CD8-positive, alpha-beta memory T cell (primary cell): ENCODE measurements at regions not wholly inside any gene's neighbourhood (a gene's known extent, or its start where the extent isn't known, plus 50 kb on each side); places are given as distances from the start of the nearest gene placed in this dataset.

Experiments used
- CTCF ChIA-PET: fragments of 350-600 bp; sonication (Branson Sonifier 250); formaldehyde crosslinking; loops from one replicate; lab custom pipeline; 2021; ENCODE audit warnings: antibody characterized with exemption; lab: Charles Lee
- POLR2A ChIA-PET: fragments of 350-600 bp; sonication (Branson Sonifier 250); formaldehyde crosslinking; loops from one replicate; lab custom pipeline; 2021; ENCODE audit warnings: antibody characterized with exemption; lab: Charles Lee
- DNase-seq, 5 donors: peaks; one replicate each; pipeline versions ENCODE4 v3.0.0 to v3.0.0-alpha.2; 2020 to 2022; ENCODE audit warnings: mixed read lengths in 1 of 5
- H3K27ac ChIP-seq: one replicate; pipeline ENCODE4 v1.7.0; 2013; ENCODE audit warnings: low read depth, mild to moderate bottlenecking, low read length, moderate library complexity
- H3K27me3 ChIP-seq: 2 replicates; pipeline ENCODE4 v1.7.0; 2013; ENCODE audit warnings: low read length, mild to moderate bottlenecking; ENCODE audit not compliant: insufficient read depth, poor library complexity, severe bottlenecking
- H3K36me3 ChIP-seq: 2 replicates; pipeline ENCODE4 v1.7.0; 2013; ENCODE audit warnings: mild to moderate bottlenecking, low read length, moderate library complexity; ENCODE audit not compliant: insufficient read depth
- H3K4me1 ChIP-seq: 2 replicates; pipeline ENCODE4 v1.7.0; 2013; ENCODE audit warnings: mild to moderate bottlenecking, low read length, moderate library complexity; ENCODE audit not compliant: insufficient read depth
- H3K4me3 ChIP-seq: 2 replicates; pipeline ENCODE4 v1.7.0; 2013; ENCODE audit warnings: mild to moderate bottlenecking, low read length
- H3K9me3 ChIP-seq: 2 replicates; pipeline ENCODE4 v1.7.0; 2013; ENCODE audit warnings: mild to moderate bottlenecking, low read length
- H3K27ac Mint-ChIP-seq, 8 donors: one replicate each; pipeline ENCODE4 v1.8.0; 2020 to 2021; ENCODE audit warnings: mixed read lengths in 8 of 8, mild to moderate bottlenecking in 6 of 8, inconsistent platforms in 3 of 8, moderate library complexity in 3 of 8
- H3K27me3 Mint-ChIP-seq, 2 donors: one replicate each; pipeline ENCODE4 v1.8.0; 2020 to 2021; ENCODE audit warnings: mixed read lengths in 2 of 2, mild to moderate bottlenecking in 1 of 2, moderate library complexity in 1 of 2
- H3K36me3 Mint-ChIP-seq, 3 donors: one replicate each; pipeline ENCODE4 v1.8.0; 2020 to 2021; ENCODE audit warnings: mixed read lengths in 3 of 3, inconsistent platforms in 1 of 3, mild to moderate bottlenecking in 1 of 3
- H3K4me1 Mint-ChIP-seq, 3 donors: one replicate each; pipeline ENCODE4 v1.8.0; 2020 to 2021; ENCODE audit warnings: mixed read lengths in 3 of 3, inconsistent platforms in 1 of 3, mild to moderate bottlenecking in 1 of 3
- H3K4me3 Mint-ChIP-seq, 7 donors: one replicate each; pipeline ENCODE4 v1.8.0; 2020 to 2021; ENCODE audit warnings: mixed read lengths in 7 of 7, mild to moderate bottlenecking in 6 of 7, moderate library complexity in 4 of 7, inconsistent platforms in 2 of 7
- H3K9me3 Mint-ChIP-seq, 5 donors: one replicate each; pipeline ENCODE4 v1.8.0; 2020 to 2022; ENCODE audit warnings: mixed read lengths in 5 of 5, mild to moderate bottlenecking in 3 of 5, moderate library complexity in 2 of 5, inconsistent platforms in 1 of 5

DNA sequence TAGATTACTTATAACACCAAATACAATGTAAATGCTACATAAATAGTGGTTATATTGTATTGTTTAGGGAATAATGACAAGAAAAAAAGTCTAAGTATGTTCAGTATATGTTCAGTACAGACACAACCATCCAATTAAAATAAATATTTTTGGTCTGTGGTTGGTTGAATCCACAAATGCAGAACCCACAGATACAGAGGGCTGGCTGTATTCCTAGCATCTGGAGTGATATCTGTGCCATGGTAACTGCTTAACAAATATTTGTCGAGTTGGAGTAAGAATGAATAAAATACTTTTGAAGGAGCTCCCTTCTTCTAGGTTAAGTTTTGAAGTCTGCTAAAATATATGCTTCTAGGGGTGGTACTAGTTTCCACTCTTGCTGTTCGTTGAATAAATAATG lies 241.0 kb downstream of the KLF5 start:
- no peak overlapping the region for H3K4me3 ChIP-seq

GRCh38 chr13:73293913-73294523 lies 235.2 kb downstream of the KLF5 start:
- Histone ChIP-seq H3K4me3 (no peak overlapping the region), H3K27ac (no peak overlapping the region), H3K4me1 (no peaks in the 10 kb centered on the region), H3K36me3 (no peaks in the 10 kb centered on the region), H3K9me3 (no peaks in the 10 kb centered on the region), H3K27me3 (no peaks in the 10 kb centered on the region)
- Mint-ChIP-seq H3K9me3 (no peaks in the 10 kb centered on the region), H3K27me3 (no peaks in the 10 kb centered on the region), H3K27ac (no peak overlapping the region), H3K4me3 (no peak overlapping the region), H3K4me1 (no peaks in the 10 kb centered on the region), H3K36me3 (no peaks in the 10 kb centered on the region)
- CTCF ChIA-PET, result interaction anchor here (1.4 kb wide), 1 partner anchor 11 kb away, joined by 3 read pairs; no protein-coding TSS in a partner anchor
- POLR2A ChIA-PET, result no interaction called here
- DNase-seq, result no peak

More for the DNA sequence above, 241.0 kb downstream of the KLF5 start:
- Histone ChIP-seq H3K4me1 (no peaks in the 10 kb centered on the region), H3K27ac (no peak overlapping the region), H3K27me3 (no peaks in the 10 kb centered on the region), H3K9me3 (no peaks in the 10 kb centered on the region), H3K36me3 (no peaks in the 10 kb centered on the region)
- H3K36me3 Mint-ChIP-seq, result no peaks in the 10 kb centered on the region
- no peaks in the 10 kb centered on the region for H3K4me1 Mint-ChIP-seq
- peaks cover 0 to 5% of the 10 kb centered on the region in 2 donors for H3K27me3 Mint-ChIP-seq
- no peaks in the 10 kb centered on the region for H3K9me3 Mint-ChIP-seq
- ChIA-PET POLR2A (no interaction called here), CTCF (no interaction called here)
- H3K4me3 Mint-ChIP-seq, result no peak overlapping the region
- peak overlapping the region in 1 of 8 donors; percentile 61 for H3K27ac Mint-ChIP-seq
- DNase-seq, result no peak

- H3K27ac ChIP-seq, result no peak overlapping the region
- Mint-ChIP-seq H3K9me3 (no peaks in the 10 kb centered on the region), H3K4me3 (no peak overlapping the region), H3K36me3 (no peaks in the 10 kb centered on the region), H3K27ac (no peak overlapping the region), H3K27me3 (peaks cover 0 to 2% of the 10 kb centered on the region in 2 donors), H3K4me1 (no peaks in the 10 kb centered on the region)
- H3K4me3 ChIP-seq, result no peak overlapping the region
- H3K27me3 ChIP-seq, result no peaks in the 10 kb centered on the region
- H3K4me1 ChIP-seq, result no peaks in the 10 kb centered on the region
- ChIA-PET CTCF (interaction anchor here (0.9 kb wide), 1 partner anchor 10 kb away, joined by 3 read pairs; no protein-coding TSS in a partner anchor), POLR2A (no interaction called here)
- DNase-seq, result no peak
- H3K9me3 ChIP-seq, result no peaks in the 10 kb centered on the region
- H3K36me3 ChIP-seq, result no peaks in the 10 kb centered on the region
Measured at GRCh38 chr13:73292127-73292526, 233.3 kb downstream of the KLF5 start.

- Histone ChIP-seq H3K4me1 (no peaks in the 10 kb centered on the region), H3K27me3 (no peaks in the 10 kb centered on the region), H3K4me3 (no peak overlapping the region), H3K27ac (no peak overlapping the region), H3K36me3 (no peaks in the 10 kb centered on the region), H3K9me3 (no peaks in the 10 kb centered on the region)
- Mint-ChIP-seq H3K27me3 (peaks cover 0 to 3% of the 10 kb centered on the region in 2 donors), H3K27ac (no peak overlapping the region), H3K36me3 (no peaks in the 10 kb centered on the region), H3K4me1 (no peaks in the 10 kb centered on the region), H3K9me3 (no peaks in the 10 kb centered on the region), H3K4me3 (no peak overlapping the region)
- ChIA-PET POLR2A (no interaction called here), CTCF (interaction anchor here (0.9 kb wide), 1 partner anchor 1929 kb away, joined by 3 read pairs; no protein-coding TSS in a partner anchor)
- DNase-seq, result no peak
Measured at GRCh38 chr13:73290844-73291243, 232.0 kb downstream of the KLF5 start.

DNA sequence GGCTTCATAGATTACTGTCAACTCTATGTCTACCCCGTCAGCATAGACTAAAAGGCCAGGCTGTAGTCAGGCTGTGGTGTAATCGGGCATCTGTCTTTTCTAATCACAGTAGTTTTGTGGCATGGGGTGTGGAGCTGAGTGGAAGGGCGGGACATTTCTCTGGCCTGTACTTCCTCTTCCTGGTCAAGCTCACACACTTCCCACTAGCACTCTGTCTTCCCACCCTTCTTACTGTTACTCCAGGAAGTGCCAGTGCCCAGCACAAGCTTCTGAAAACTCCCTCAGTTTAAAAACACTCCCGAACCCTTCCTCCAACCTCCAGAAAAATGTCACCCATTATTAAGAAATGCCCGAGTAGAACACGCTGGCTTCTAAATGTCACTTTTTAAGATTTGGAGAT lies 229.8 kb downstream of the KLF5 start:
- Histone ChIP-seq H3K27me3 (no peaks in the 10 kb centered on the region), H3K4me3 (no peak overlapping the region), H3K4me1 (no peaks in the 10 kb centered on the region), H3K9me3 (no peaks in the 10 kb centered on the region), H3K27ac (no peak overlapping the region), H3K36me3 (no peaks in the 10 kb centered on the region)
- Mint-ChIP-seq H3K9me3 (no peaks in the 10 kb centered on the region), H3K36me3 (no peaks in the 10 kb centered on the region), H3K4me1 (no peaks in the 10 kb centered on the region), H3K27me3 (peaks cover 0 to 4% of the 10 kb centered on the region in 2 donors), H3K4me3 (no peak overlapping the region), H3K27ac (no peak overlapping the region)
- ChIA-PET POLR2A (no interaction called here), CTCF (no interaction called here)
- DNase-seq, result no peak

- Histone ChIP-seq H3K4me3 (no peak overlapping the region), H3K9me3 (no peaks in the 10 kb centered on the region), H3K36me3 (no peaks in the 10 kb centered on the region), H3K27me3 (no peaks in the 10 kb centered on the region), H3K27ac (no peak overlapping the region), H3K4me1 (no peaks in the 10 kb centered on the region)
- POLR2A ChIA-PET, result no interaction called here
- no peak for DNase-seq
- peaks cover 0 to 4% of the 10 kb centered on the region in 2 donors for H3K27me3 Mint-ChIP-seq
- no peaks in the 10 kb centered on the region for H3K36me3 Mint-ChIP-seq
- no peak overlapping the region for H3K4me3 Mint-ChIP-seq
- no peaks in the 10 kb centered on the region for H3K4me1 Mint-ChIP-seq
- H3K27ac Mint-ChIP-seq, result no peak overlapping the region
- H3K9me3 Mint-ChIP-seq, result no peaks in the 10 kb centered on the region
- CTCF ChIA-PET, result no interaction called here
Measured at GRCh38 chr13:73287831-73288230, 229.0 kb downstream of the KLF5 start.

- DNase-seq, result no peak
- Histone ChIP-seq H3K4me1 (no peaks in the 10 kb centered on the region), H3K9me3 (no peaks in the 10 kb centered on the region), H3K27ac (no peak overlapping the region), H3K36me3 (no peaks in the 10 kb centered on the region), H3K4me3 (no peak overlapping the region), H3K27me3 (no peaks in the 10 kb centered on the region)
- H3K27me3 Mint-ChIP-seq, result peaks cover 0 to 4% of the 10 kb centered on the region in 2 donors
- no peak overlapping the region for H3K4me3 Mint-ChIP-seq
- ChIA-PET POLR2A (no interaction called here), CTCF (no interaction called here)
- H3K27ac Mint-ChIP-seq, result no peak overlapping the region
- no peaks in the 10 kb centered on the region for H3K36me3 Mint-ChIP-seq
- no peaks in the 10 kb centered on the region for H3K4me1 Mint-ChIP-seq
- H3K9me3 Mint-ChIP-seq, result no peaks in the 10 kb centered on the region
Measured at GRCh38 chr13:73286942-73287620, 228.3 kb downstream of the KLF5 start.

DNA sequence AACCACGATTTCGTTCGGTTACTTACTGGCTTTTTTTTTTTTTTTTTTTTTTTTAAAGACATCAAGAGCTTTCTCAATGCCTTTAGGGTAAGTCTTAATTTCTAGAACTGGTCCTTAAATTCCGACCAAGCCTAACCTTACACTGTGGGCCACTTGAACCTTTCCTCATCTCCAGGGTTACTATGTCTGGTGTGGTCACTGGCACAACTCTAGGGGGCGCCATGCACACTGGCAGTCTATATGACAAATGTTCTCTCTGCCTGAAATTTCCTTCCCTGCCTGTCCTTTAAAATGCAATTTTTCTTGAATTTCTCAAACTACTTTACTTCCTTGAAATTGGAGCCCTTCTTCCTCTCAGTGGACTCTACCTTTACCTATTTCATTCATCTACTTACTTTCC lies 227.4 kb downstream of the KLF5 start:
- no peak overlapping the region for H3K27ac Mint-ChIP-seq
- Histone ChIP-seq H3K4me1 (no peaks in the 10 kb centered on the region), H3K27ac (no peak overlapping the region), H3K27me3 (no peaks in the 10 kb centered on the region), H3K9me3 (no peaks in the 10 kb centered on the region), H3K36me3 (no peaks in the 10 kb centered on the region), H3K4me3 (no peak overlapping the region)
- peaks cover 0 to 4% of the 10 kb centered on the region in 2 donors for H3K27me3 Mint-ChIP-seq
- no peaks in the 10 kb centered on the region for H3K9me3 Mint-ChIP-seq
- POLR2A ChIA-PET, result no interaction called here
- no peaks in the 10 kb centered on the region for H3K4me1 Mint-ChIP-seq
- H3K4me3 Mint-ChIP-seq, result no peak overlapping the region
- H3K36me3 Mint-ChIP-seq, result no peaks in the 10 kb centered on the region
- CTCF ChIA-PET, result no interaction called here
- DNase-seq, result no peak
